Right atrium auricular region (tissue), 2 donors: ENCODE measurements at regions not wholly inside any gene's neighbourhood (a gene's known extent, or its start where the extent isn't known, plus 50 kb on each side); places are given as distances from the start of the nearest gene placed in this dataset.
"Not testable (repeated sequence)": the region's sequence is repeated elsewhere in the genome, so short reads cannot be mapped to it uniquely, and the experiment has no call there.

ENCODE experiments used
- DNase-seq: peaks from one replicate; pipeline ENCODE4 v3.0.0-alpha.2; 2019; ENCODE audit warnings: low spot score
- H3K27ac ChIP-seq, 2 donors: fragments of 200-600 bp; sonication (generic); 1 replicate in 1 of 2; 2 replicates in 1 of 2; pipeline ENCODE4 v1.5.1; 2016 to 2019
- H3K27me3 ChIP-seq, 2 donors: fragments of 200-600 bp; sonication (generic); one replicate each; pipeline versions ENCODE4 v1.5.1 to v1.6.0; 2017 to 2019
- H3K36me3 ChIP-seq: fragments of 200-600 bp; sonication (generic); one replicate; pipeline ENCODE4 v1.5.1; 2016
- H3K4me1 ChIP-seq, 2 donors: fragments of 200-600 bp; sonication (generic); one replicate each; pipeline versions ENCODE4 v1.5.1 to v1.6.0; 2017 to 2019
- H3K4me3 ChIP-seq, 2 donors: fragments of 200-600 bp; sonication (generic); 1 replicate in 1 of 2; 2 replicates in 1 of 2; pipeline ENCODE4 v1.5.1; 2017 to 2019; ENCODE audit warnings: mild to moderate bottlenecking in 1 of 2, moderate library complexity in 1 of 2
- H3K9me3 ChIP-seq, 2 donors: fragments of 200-600 bp; sonication (generic); one replicate each; pipeline ENCODE4 v1.5.1; 2019
- CTCF ChIP-seq, 2 donors: fragments of 200-600 bp; sonication (generic); IDR thresholded peaks; one replicate each; pipeline ENCODE4 v1.5.1; 2019; ENCODE audit warnings: antibody characterized with exemption in 2 of 2

GRCh38 chr2:58594175-58594574 lies 353.1 kb upstream of the FANCL start:
- TF ChIP-seq CTCF (IDR thresholded peaks at IDR 0.05) = no peak
- H3K36me3 ChIP-seq = no peaks in the 10 kb centered on the region

GRCh38 chr2:58586178-58586577 lies 345.1 kb upstream of the FANCL start:
- not testable (repeated sequence) for H3K9me3 ChIP-seq, H3K27ac ChIP-seq, H3K4me3 ChIP-seq, H3K4me1 ChIP-seq, H3K36me3 ChIP-seq, DNase-seq, H3K27me3 ChIP-seq

More at GRCh38 chr2:58594175-58594574, 353.1 kb upstream of the FANCL start:
- Histone ChIP-seq H3K4me1 (no peaks in the 10 kb centered on the region), H3K4me3 (no peak overlapping the region), H3K27ac (no peak overlapping the region), H3K9me3 (no peaks in the 10 kb centered on the region), H3K27me3 (no peaks in the 10 kb centered on the region)
- DNase-seq = no peak

- H3K27me3 ChIP-seq = no peaks in the 10 kb centered on the region
- no peak for DNase-seq
Observed at GRCh38 chr2:58585233-58585632, 344.1 kb upstream of the FANCL start.

GRCh38 chr2:58584606-58585118 lies 343.5 kb upstream of the FANCL start:
- H3K4me1 ChIP-seq = no peaks in the 10 kb centered on the region
- no peaks in the 10 kb centered on the region for H3K36me3 ChIP-seq
- H3K27me3 ChIP-seq = no peaks in the 10 kb centered on the region
- H3K27ac ChIP-seq = no peak overlapping the region
- TF ChIP-seq CTCF (IDR thresholded peaks at IDR 0.05) = no peak
- no peak for DNase-seq
- no peaks in the 10 kb centered on the region for H3K9me3 ChIP-seq
- no peak overlapping the region for H3K4me3 ChIP-seq

More at GRCh38 chr2:58585233-58585632, 344.1 kb upstream of the FANCL start:
- Histone ChIP-seq H3K9me3 (no peaks in the 10 kb centered on the region), H3K4me1 (no peaks in the 10 kb centered on the region), H3K27ac (no peak overlapping the region), H3K4me3 (no peak overlapping the region), H3K36me3 (no peaks in the 10 kb centered on the region)
- no peak for TF ChIP-seq CTCF (IDR thresholded peaks at IDR 0.05)

- H3K36me3 ChIP-seq = no peaks in the 10 kb centered on the region
- no peaks in the 10 kb centered on the region for H3K9me3 ChIP-seq
- H3K4me1 ChIP-seq = no peaks in the 10 kb centered on the region
- no peak overlapping the region for H3K27ac ChIP-seq
- H3K4me3 ChIP-seq = no peak overlapping the region
- no peak for DNase-seq
- no peak for TF ChIP-seq CTCF (IDR thresholded peaks at IDR 0.05)
- H3K27me3 ChIP-seq = no peaks in the 10 kb centered on the region
Observed at GRCh38 chr2:58578276-58578675, 337.2 kb upstream of the FANCL start.

- Histone ChIP-seq H3K36me3 (no peaks in the 10 kb centered on the region), H3K4me1 (no peaks in the 10 kb centered on the region), H3K27ac (no peak overlapping the region), H3K4me3 (no peak overlapping the region), H3K9me3 (no peaks in the 10 kb centered on the region), H3K27me3 (no peaks in the 10 kb centered on the region)
- no peak for TF ChIP-seq CTCF (IDR thresholded peaks at IDR 0.05)
- DNase-seq = no peak
Observed at GRCh38 chr2:58574873-58575272, 333.7 kb upstream of the FANCL start.
